ENCODE measurements at regions not wholly inside any gene's neighbourhood (a gene's known extent, or its start where the extent isn't known, plus 50 kb on each side); places are given as distances from the start of the nearest gene placed in this dataset.

DNA sequence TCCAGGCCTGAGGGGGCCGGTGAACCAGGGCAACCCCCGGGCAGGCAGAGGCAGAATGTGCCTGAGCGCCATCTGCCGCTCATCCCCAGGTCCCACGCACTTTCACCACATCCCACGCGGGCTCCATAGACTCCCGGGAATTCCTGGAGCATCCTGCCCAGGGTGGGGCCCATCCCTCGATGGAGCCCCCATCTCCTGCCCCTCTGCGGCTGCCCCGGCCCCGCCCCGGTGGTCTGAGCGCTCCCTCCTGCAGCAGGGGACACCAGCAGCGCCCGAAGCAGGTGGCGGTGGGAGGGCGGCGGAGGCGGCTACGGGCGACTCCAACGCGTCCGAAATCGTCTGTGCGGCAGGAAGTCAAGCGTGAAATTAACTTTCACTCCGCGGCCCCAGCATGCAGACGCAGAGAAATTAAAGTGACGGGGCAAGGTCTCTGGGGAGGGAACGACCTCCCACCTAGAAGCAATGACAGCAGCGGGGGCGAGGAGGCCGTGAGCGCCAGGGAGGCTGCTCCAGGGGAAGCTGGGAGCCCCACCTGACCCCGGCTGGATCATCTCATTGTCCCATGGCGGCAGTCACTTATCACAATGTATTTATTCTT lies 122.2 kb downstream of the NCOR2 start:
- TF ChIP-seq CTCF (conservative IDR thresholded peaks at IDR 0.05 in 1 of 2, IDR thresholded peaks at IDR 0.05 in 1 of 2; ENCODE audit: low read depth in 1 of 2, low read length in 2 of 2) (no peak), EZH2 (IDR thresholded peaks at IDR 0.05; ENCODE audit: low read length, missing control alignments) (no peak)

Measured in fibroblast of lung (primary cell).